ENCODE measurements at regions not wholly inside any gene's neighbourhood (a gene's known extent, or its start where the extent isn't known, plus 50 kb on each side); places are given as distances from the start of the nearest gene placed in this dataset.

DNA sequence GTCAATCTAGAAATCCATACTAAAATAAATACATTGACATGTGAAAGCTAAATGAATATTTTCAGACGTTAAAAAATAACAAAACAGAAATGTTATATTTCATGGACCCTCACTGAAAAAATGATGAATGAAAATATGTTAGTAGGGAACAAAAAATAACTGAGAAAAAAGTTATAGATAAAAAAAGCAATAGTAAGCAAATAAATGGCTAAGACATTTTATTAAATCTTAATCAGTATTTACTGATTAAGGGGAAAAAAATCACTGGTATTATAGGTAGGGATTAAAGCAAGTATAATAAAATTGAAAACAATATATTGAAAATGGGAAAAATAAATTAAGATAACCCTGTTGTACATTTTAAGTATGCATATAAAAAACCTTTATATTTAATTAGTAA is 468.1 kb upstream of the MANEA start:
- Mint-ChIP-seq H3K9me3 (ENCODE audit: low read depth, unreplicated experiment) (no peaks in the 10 kb centered on the region), H3K4me3 (ENCODE audit: low read depth, unreplicated experiment) (no peak overlapping the region), H3K36me3 (ENCODE audit: insufficient read depth, unreplicated experiment) (no peaks in the 10 kb centered on the region), H3K27ac (ENCODE audit: unreplicated experiment) (no peak overlapping the region), H3K4me1 (ENCODE audit: low read depth, unreplicated experiment) (no peaks in the 10 kb centered on the region), H3K27me3 (ENCODE audit: unreplicated experiment) (no peaks in the 10 kb centered on the region)
- BruUV-seq (replicated peaks): no TSS peak
- no peak for DNase-seq
- CTCF ChIA-PET: no interaction called here
- intact Hi-C loops (cut with micrococcal nuclease; ENCODE audit: unreplicated experiment): no loop called here
- TF ChIP-seq, protein P1, sequence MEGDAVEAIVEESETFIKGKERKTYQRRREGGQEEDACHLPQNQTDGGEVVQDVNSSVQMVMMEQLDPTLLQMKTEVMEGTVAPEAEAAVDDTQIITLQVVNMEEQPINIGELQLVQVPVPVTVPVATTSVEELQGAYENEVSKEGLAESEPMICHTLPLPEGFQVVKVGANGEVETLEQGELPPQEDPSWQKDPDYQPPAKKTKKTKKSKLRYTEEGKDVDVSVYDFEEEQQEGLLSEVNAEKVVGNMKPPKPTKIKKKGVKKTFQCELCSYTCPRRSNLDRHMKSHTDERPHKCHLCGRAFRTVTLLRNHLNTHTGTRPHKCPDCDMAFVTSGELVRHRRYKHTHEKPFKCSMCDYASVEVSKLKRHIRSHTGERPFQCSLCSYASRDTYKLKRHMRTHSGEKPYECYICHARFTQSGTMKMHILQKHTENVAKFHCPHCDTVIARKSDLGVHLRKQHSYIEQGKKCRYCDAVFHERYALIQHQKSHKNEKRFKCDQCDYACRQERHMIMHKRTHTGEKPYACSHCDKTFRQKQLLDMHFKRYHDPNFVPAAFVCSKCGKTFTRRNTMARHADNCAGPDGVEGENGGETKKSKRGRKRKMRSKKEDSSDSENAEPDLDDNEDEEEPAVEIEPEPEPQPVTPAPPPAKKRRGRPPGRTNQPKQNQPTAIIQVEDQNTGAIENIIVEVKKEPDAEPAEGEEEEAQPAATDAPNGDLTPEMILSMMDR (IDR thresholded peaks at IDR 0.05; ENCODE audit: unreplicated experiment): no peak

DNA sequence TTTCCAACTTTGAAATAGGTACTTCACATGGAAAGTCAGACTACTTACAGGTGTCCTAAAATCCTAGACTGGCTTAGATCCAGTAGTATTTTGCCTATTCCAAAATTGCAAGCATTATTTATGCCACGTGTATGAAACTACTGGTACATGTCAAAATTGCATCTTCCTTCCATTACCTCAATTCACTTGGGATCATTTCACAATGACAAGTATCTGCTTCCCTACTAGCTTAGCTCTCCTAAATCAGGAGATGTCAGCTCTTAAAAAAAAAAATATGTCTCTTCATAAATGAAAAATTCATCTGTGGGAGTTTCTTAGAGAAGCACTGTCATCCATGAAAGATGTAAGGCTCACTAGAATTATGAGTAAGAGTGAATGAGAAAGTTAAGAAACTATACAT is 466.6 kb upstream of the MANEA start:
- Mint-ChIP-seq H3K36me3 (ENCODE audit: insufficient read depth, unreplicated experiment) (no peaks in the 10 kb centered on the region), H3K27me3 (ENCODE audit: unreplicated experiment) (no peaks in the 10 kb centered on the region), H3K9me3 (ENCODE audit: low read depth, unreplicated experiment) (no peaks in the 10 kb centered on the region), H3K27ac (ENCODE audit: unreplicated experiment) (no peak overlapping the region), H3K4me3 (ENCODE audit: low read depth, unreplicated experiment) (no peak overlapping the region), H3K4me1 (ENCODE audit: low read depth, unreplicated experiment) (no peaks in the 10 kb centered on the region)
- no TSS peak for BruUV-seq (replicated peaks)
- TF ChIP-seq, protein P1 (IDR thresholded peaks at IDR 0.05; ENCODE audit: unreplicated experiment): no peak
- no peak for DNase-seq
- intact Hi-C loops (cut with micrococcal nuclease; ENCODE audit: unreplicated experiment): no loop called here
- CTCF ChIA-PET: no interaction called here

DNA sequence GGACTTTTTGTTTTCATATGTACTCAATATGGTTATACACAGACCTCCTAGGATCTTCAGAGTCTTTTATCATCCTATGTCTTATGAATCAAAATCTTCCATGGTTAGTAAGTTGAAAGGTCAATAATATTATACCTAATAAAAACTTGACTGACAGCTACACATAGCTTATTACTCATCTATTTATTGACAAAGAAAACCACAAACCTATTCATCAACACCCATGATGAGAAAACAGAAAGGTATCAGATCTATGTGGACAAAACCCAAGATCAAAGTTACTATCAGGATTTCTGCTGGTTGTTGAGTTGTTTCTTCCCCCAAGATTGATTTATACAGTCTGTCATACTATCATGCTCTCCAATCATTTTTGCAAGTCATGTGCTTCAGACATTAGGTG is 460.1 kb upstream of the MANEA start:
- CTCF ChIA-PET: no interaction called here
- no TSS peak for BruUV-seq (replicated peaks)
- H3K4me1 Mint-ChIP-seq (ENCODE audit: low read depth, unreplicated experiment): peaks cover 8% of the 10 kb centered on the region
- DNase-seq: no peak
- no peaks in the 10 kb centered on the region for H3K27me3 Mint-ChIP-seq (ENCODE audit: unreplicated experiment)
- no peak overlapping the region for H3K27ac Mint-ChIP-seq (ENCODE audit: unreplicated experiment)
- intact Hi-C loops (cut with micrococcal nuclease; ENCODE audit: unreplicated experiment): no loop called here
- TF ChIP-seq, protein P1 (IDR thresholded peaks at IDR 0.05; ENCODE audit: unreplicated experiment): no peak
- no peaks in the 10 kb centered on the region for H3K9me3 Mint-ChIP-seq (ENCODE audit: low read depth, unreplicated experiment)
- no peak overlapping the region for H3K4me3 Mint-ChIP-seq (ENCODE audit: low read depth, unreplicated experiment)
- no peaks in the 10 kb centered on the region for H3K36me3 Mint-ChIP-seq (ENCODE audit: insufficient read depth, unreplicated experiment)

DNA sequence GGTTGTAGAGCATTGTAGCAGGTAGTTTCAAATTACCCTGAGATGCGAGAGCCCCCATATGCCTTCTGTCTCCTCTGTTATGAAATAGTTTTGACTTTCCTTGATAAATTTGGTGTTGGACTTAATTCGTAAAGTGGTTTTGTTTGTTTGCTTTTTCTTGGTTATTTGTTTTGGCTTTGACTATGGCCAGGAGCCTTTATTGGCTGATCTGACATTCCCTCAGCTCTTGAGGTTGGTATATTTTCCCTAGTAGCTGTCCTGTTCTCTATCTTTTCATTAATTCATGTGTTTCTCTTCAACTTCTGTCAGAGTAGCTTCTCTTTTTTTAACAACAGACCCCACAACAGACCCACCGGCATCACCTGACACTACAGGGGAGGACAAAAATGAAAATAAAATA is 457.4 kb upstream of the MANEA start:
- Mint-ChIP-seq H3K27ac (ENCODE audit: unreplicated experiment) (no peak overlapping the region), H3K9me3 (ENCODE audit: low read depth, unreplicated experiment) (no peaks in the 10 kb centered on the region), H3K36me3 (ENCODE audit: insufficient read depth, unreplicated experiment) (no peaks in the 10 kb centered on the region), H3K4me1 (ENCODE audit: low read depth, unreplicated experiment) (peaks cover 8% of the 10 kb centered on the region), H3K27me3 (ENCODE audit: unreplicated experiment) (no peaks in the 10 kb centered on the region), H3K4me3 (ENCODE audit: low read depth, unreplicated experiment) (no peak overlapping the region)
- BruUV-seq (replicated peaks): no TSS peak
- TF ChIP-seq, protein P1 (IDR thresholded peaks at IDR 0.05; ENCODE audit: unreplicated experiment): no peak
- intact Hi-C loops (cut with micrococcal nuclease; ENCODE audit: unreplicated experiment): no loop called here
- CTCF ChIA-PET: no interaction called here
- DNase-seq: no peak

DNA sequence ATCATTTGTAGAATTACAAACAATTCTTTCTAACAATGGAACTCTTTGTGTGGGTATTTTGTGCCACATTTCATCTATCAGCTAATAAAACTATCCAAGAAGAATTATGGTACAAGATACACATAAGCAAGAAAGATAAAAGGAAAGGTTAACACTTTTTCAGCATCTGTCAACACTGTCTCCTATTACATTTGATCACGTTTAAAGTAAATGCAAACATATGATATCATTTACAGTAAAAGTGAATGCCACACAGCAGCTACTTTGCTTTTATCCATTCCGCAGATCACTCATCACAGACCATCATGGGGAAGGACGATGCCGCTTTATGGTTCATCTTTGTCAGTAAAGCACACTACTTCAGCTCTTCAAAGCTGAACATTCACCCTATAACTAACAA is 456.4 kb upstream of the MANEA start:
- TF ChIP-seq, protein P1 (IDR thresholded peaks at IDR 0.05; ENCODE audit: unreplicated experiment): no peak
- Mint-ChIP-seq H3K4me3 (ENCODE audit: low read depth, unreplicated experiment) (no peak overlapping the region), H3K27ac (ENCODE audit: unreplicated experiment) (no peak overlapping the region), H3K4me1 (ENCODE audit: low read depth, unreplicated experiment) (peaks cover 8% of the 10 kb centered on the region), H3K27me3 (ENCODE audit: unreplicated experiment) (no peaks in the 10 kb centered on the region), H3K9me3 (ENCODE audit: low read depth, unreplicated experiment) (no peaks in the 10 kb centered on the region), H3K36me3 (ENCODE audit: insufficient read depth, unreplicated experiment) (no peaks in the 10 kb centered on the region)
- BruUV-seq (replicated peaks): no TSS peak
- intact Hi-C loops (cut with micrococcal nuclease; ENCODE audit: unreplicated experiment): no loop called here
- DNase-seq: no peak
- CTCF ChIA-PET: no interaction called here

Measured in Calu3 (cell line).